Spleen (tissue), 7 donors: ENCODE measurements at regions not wholly inside any gene's neighbourhood (a gene's known extent, or its start where the extent isn't known, plus 50 kb on each side); places are given as distances from the start of the nearest gene placed in this dataset.

ENCODE experiments used
- POLR2A ChIP-seq, 3 donors: fragments of 450-650 bp; IDR thresholded peaks; one replicate each; pipeline ENCODE4 v1.5.1; 2017; ENCODE audit warnings: antibody characterized with exemption in 3 of 3, mild to moderate bottlenecking in 1 of 3
- TF ChIP-seq, protein P1 (sequence below), 11 experiments: fragments of 200-600 bp in 7 of 11; fragments of 450-650 bp in 4 of 11; sonication (generic) in 4 of 11; IDR thresholded peaks in 8 of 11; conservative IDR thresholded peaks in 3 of 11; 1 replicate in 7 of 11; 2 replicates in 4 of 11; pipeline versions ENCODE4 v1.4.0 to v1.8.0; 2016 to 2021; ENCODE audit warnings: antibody characterized with exemption in 11 of 11, inconsistent platforms in 4 of 11, mild to moderate bottlenecking in 1 of 11
- donor health status: DM: no; HTN: no; CAD: no; lungs with moderate emphysema.
- donor health status: DM: no; HTN: no; CAD: no.
- donor health status: DM: no; HTN: no; CAD: no.

DNA sequence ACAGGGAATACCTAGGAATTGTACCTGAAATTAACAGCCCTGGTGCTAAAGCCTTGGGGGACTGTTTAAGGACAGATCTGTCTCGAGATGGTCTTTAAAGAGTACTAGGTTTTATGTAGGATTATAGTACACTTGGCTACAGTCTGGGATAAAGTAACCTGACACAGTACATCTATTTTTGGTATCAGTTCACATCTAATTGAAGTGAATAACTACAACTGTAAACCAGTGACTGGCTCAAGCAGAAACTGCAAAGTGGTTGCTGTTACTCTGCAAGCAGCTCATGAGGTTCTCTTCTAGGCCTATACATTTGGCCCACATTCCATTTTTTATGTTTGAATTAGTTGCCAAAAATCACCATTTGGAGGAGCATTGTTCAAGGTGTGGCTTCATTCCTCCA is 320.8 kb upstream of the USP25 start:
- no peak for TF ChIP-seq POLR2A (IDR thresholded peaks at IDR 0.05)
- TF ChIP-seq, protein P1, sequence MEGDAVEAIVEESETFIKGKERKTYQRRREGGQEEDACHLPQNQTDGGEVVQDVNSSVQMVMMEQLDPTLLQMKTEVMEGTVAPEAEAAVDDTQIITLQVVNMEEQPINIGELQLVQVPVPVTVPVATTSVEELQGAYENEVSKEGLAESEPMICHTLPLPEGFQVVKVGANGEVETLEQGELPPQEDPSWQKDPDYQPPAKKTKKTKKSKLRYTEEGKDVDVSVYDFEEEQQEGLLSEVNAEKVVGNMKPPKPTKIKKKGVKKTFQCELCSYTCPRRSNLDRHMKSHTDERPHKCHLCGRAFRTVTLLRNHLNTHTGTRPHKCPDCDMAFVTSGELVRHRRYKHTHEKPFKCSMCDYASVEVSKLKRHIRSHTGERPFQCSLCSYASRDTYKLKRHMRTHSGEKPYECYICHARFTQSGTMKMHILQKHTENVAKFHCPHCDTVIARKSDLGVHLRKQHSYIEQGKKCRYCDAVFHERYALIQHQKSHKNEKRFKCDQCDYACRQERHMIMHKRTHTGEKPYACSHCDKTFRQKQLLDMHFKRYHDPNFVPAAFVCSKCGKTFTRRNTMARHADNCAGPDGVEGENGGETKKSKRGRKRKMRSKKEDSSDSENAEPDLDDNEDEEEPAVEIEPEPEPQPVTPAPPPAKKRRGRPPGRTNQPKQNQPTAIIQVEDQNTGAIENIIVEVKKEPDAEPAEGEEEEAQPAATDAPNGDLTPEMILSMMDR (IDR thresholded peaks at IDR 0.05 in 8 of 11, conservative IDR thresholded peaks at IDR 0.05 in 3 of 11) = no peak
